ENCODE measurements at regions not wholly inside any gene's neighbourhood (a gene's known extent, or its start where the extent isn't known, plus 50 kb on each side); places are given as distances from the start of the nearest gene placed in this dataset.

DNA sequence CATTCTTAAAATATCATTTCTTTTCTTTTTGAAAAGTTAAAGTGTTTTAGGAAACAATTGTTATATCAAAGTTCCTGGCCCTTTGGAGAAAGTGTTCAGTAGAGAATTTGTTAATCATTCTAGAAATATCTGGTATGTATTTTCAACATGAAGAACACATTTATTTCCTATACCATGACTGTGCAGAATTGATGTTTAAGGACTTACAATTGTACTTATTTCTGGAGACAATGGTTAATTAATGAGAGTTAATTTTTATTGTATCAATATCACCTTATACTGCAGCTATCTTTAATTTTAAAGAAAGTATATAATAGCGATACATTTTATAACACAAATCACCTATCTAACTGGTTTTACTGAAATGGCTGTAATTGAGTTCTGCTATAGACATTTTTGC lies 95.3 kb downstream of the TEX29 start:
- 92 to 100% methylated on average over 1 of the region's 1 CpG for WGBS, 2 donors
- DNase-seq, result no peak
- no peak overlapping the region for H3K4me3 ChIP-seq
- intact Hi-C loops (cut with DNase I; ENCODE audit: low total_unique reads), result no loop called here
- H3K4me1 ChIP-seq, result no peaks in the 10 kb centered on the region
- H3K27me3 ChIP-seq, result no peaks in the 10 kb centered on the region
- TF ChIP-seq POLR2A (IDR thresholded peaks at IDR 0.05), result no peak
- no peaks in the 10 kb centered on the region for H3K9me3 ChIP-seq
- H3K36me3 ChIP-seq (ENCODE audit: low read depth, missing control alignments), result no peaks in the 10 kb centered on the region
- H3K27ac ChIP-seq, result no peak overlapping the region

DNA sequence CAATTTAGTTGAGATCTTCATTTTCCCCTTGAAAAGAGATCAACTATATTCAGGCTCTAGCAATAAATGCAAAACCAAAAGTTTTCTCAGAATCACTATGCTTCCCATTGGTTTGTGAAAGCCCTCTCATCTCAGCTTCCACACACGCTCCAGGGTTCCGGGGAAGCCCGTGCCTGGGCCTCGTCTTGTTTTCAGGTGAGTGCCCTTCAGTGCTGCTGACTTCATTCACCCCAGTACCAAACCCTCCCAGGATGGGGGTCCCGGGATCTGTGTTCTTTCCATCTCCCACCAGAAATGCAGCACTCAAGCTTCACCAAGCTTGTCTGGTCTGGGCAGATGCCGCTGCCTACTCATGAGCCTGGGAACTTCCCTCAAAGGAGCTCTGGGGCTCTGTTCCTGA lies 97.7 kb downstream of the TEX29 start:
- Histone ChIP-seq H3K4me3 (no peak overlapping the region), H3K27ac (no peak overlapping the region), H3K36me3 (ENCODE audit: low read depth, missing control alignments) (no peaks in the 10 kb centered on the region), H3K4me1 (no peaks in the 10 kb centered on the region), H3K27me3 (no peaks in the 10 kb centered on the region), H3K9me3 (no peaks in the 10 kb centered on the region)
- TF ChIP-seq, protein P1, sequence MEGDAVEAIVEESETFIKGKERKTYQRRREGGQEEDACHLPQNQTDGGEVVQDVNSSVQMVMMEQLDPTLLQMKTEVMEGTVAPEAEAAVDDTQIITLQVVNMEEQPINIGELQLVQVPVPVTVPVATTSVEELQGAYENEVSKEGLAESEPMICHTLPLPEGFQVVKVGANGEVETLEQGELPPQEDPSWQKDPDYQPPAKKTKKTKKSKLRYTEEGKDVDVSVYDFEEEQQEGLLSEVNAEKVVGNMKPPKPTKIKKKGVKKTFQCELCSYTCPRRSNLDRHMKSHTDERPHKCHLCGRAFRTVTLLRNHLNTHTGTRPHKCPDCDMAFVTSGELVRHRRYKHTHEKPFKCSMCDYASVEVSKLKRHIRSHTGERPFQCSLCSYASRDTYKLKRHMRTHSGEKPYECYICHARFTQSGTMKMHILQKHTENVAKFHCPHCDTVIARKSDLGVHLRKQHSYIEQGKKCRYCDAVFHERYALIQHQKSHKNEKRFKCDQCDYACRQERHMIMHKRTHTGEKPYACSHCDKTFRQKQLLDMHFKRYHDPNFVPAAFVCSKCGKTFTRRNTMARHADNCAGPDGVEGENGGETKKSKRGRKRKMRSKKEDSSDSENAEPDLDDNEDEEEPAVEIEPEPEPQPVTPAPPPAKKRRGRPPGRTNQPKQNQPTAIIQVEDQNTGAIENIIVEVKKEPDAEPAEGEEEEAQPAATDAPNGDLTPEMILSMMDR (IDR thresholded peaks at IDR 0.05), result no peak
- no peak for TF ChIP-seq POLR2A (IDR thresholded peaks at IDR 0.05)
- DNase-seq, result no peak
- WGBS, 2 donors, result 80 to 92% methylated on average over 4 to 6 of the region's 6 CpGs
- intact Hi-C loops (cut with DNase I; ENCODE audit: low total_unique reads), result no loop called here

DNA sequence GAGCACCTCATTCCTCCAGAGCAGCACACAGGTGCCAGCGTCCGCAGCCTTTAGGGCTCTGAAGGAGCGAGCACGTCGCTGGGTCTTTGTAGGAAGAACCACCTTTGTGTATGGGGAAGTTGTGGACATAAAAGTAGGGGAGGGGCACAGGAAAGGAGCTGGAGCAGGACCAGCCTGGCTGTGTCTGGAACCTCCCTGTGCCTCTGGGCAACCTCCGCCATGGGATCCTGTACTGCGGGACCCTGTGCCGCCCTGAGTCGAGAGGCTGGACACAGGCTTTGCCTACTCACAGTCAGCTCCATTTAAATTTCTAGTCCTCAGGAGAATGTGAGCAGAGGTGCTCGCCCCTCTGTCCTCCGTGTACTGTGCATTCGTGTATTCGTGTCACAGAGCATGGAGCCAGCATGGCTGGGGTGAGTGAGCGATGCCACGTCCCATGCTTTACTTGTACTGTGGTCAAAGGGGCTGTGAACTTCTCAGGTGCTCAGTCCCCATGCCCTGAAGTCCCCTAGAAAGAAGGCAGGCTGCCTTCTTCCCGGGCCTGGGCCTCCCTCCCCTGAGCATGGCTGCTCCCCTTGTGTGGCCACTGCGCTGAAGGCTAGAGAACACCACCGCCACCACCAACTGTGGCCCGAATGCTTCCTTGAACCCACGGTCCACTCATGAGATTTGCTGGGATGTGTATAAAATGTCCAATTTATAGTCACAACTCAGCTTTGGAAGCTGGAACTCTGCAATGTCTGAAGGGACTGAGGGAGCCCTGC lies 99.9 kb downstream of the TEX29 start:
- TF ChIP-seq POLR2A (IDR thresholded peaks at IDR 0.05), result no peak
- TF ChIP-seq, protein P1 (IDR thresholded peaks at IDR 0.05), result no peak
- Histone ChIP-seq H3K36me3 (ENCODE audit: low read depth, missing control alignments) (no peaks in the 10 kb centered on the region), H3K4me1 (no peaks in the 10 kb centered on the region), H3K27me3 (no peaks in the 10 kb centered on the region), H3K9me3 (no peaks in the 10 kb centered on the region), H3K4me3 (no peak overlapping the region), H3K27ac (no peak overlapping the region)
- intact Hi-C loops (cut with DNase I; ENCODE audit: low total_unique reads), result no loop called here
- DNase-seq, result no peak
- 90 to 92% methylated on average over 13 to 20 of the region's 20 CpGs for WGBS, 2 donors

- Histone ChIP-seq H3K4me3 (no peak overlapping the region), H3K27ac (no peak overlapping the region), H3K9me3 (no peaks in the 10 kb centered on the region), H3K36me3 (ENCODE audit: low read depth, missing control alignments) (no peaks in the 10 kb centered on the region), H3K27me3 (no peaks in the 10 kb centered on the region), H3K4me1 (no peaks in the 10 kb centered on the region)
- DNase-seq, result no peak
- WGBS, 2 donors, result 81 to 84% methylated on average over 11 of the region's 11 CpGs
- TF ChIP-seq POLR2A (IDR thresholded peaks at IDR 0.05), result no peak
- TF ChIP-seq, protein P1 (IDR thresholded peaks at IDR 0.05), result no peak
- intact Hi-C loops (cut with DNase I; ENCODE audit: low total_unique reads), result no loop called here
Observed at GRCh38 chr13:111421216-111421615, 100.8 kb downstream of the TEX29 start.

DNA sequence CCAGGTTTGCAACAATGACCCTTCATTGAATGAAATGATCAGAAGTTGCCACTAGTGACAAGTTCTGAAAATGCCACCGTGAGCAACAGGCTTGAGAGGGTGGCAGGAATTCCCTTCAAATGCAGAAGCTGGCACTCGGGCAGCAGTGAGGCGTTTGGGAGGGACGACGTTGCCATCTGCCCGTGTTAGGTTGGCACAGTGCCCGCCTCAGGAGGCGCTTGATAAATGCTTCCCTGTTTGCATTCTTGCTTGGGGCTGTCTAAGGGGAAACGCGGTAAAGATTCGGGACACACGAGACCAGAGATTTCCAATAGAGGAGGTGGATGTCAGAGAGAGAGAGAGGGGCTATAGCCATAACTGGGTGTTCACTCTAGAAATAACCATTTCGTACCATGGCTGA lies 101.9 kb downstream of the TEX29 start:
- intact Hi-C loops (cut with DNase I; ENCODE audit: low total_unique reads), result no loop called here
- Histone ChIP-seq H3K4me3 (no peak overlapping the region), H3K27ac (no peak overlapping the region), H3K4me1 (no peaks in the 10 kb centered on the region), H3K27me3 (no peaks in the 10 kb centered on the region), H3K9me3 (no peaks in the 10 kb centered on the region), H3K36me3 (ENCODE audit: low read depth, missing control alignments) (no peaks in the 10 kb centered on the region)
- 68 to 76% methylated on average over 6 to 13 of the region's 13 CpGs for WGBS, 2 donors
- DNase-seq, result no peak
- TF ChIP-seq, protein P1 (IDR thresholded peaks at IDR 0.05), result no peak
- TF ChIP-seq POLR2A (IDR thresholded peaks at IDR 0.05), result no peak

Data from testis (tissue), 2 donors.